Stimulated activated CD8-positive, alpha-beta memory T cell treated with anti-CD3 and anti-CD28 coated beads, Interleukin-2, amount 100 ng/mL, for 48 hours (primary cell): ENCODE measurements at regions not wholly inside any gene's neighbourhood (a gene's known extent, or its start where the extent isn't known, plus 50 kb on each side); places are given as distances from the start of the nearest gene placed in this dataset.

Source experiments
- DNase-seq, 2 donors: peaks; one replicate each; pipeline ENCODE4 v3.0.0-alpha.2; 2020; ENCODE audit warnings: low read depth in 2 of 2

GRCh38 chr10:128897401-128898129 lies 569.5 kb upstream of the MGMT start:
- DNase-seq = no peak

GRCh38 chr10:128898133-128898915 lies 568.7 kb upstream of the MGMT start:
- no peak for DNase-seq

GRCh38 chr10:128898916-128899195 lies 568.2 kb upstream of the MGMT start:
- no peak for DNase-seq

- DNase-seq = no peak
These were observed 566.6 kb upstream of the MGMT start for GRCh38 chr10:128900456-128900855.

GRCh38 chr10:128901236-128901635 lies 565.8 kb upstream of the MGMT start:
- DNase-seq = no peak

GRCh38 chr10:128902031-128902710 lies 564.9 kb upstream of the MGMT start:
- DNase-seq = no peak

- no peak for DNase-seq
These were observed 559.7 kb upstream of the MGMT start for GRCh38 chr10:128907155-128907941.

GRCh38 chr10:128908099-128908498 lies 558.9 kb upstream of the MGMT start:
- DNase-seq = no peak

- no peak for DNase-seq
These were observed 558.5 kb upstream of the MGMT start for GRCh38 chr10:128908499-128908898.

- no peak for DNase-seq
These were observed 554.3 kb upstream of the MGMT start for GRCh38 chr10:128912568-128913311.

- DNase-seq = no peak
These were observed 552.4 kb upstream of the MGMT start for GRCh38 chr10:128914681-128915080.

GRCh38 chr10:128915630-128916029 lies 551.4 kb upstream of the MGMT start:
- no peak for DNase-seq

GRCh38 chr10:128916383-128916782 lies 550.7 kb upstream of the MGMT start:
- no peak for DNase-seq

- DNase-seq = no peak
These were observed 545.5 kb upstream of the MGMT start for GRCh38 chr10:128921389-128922022.

GRCh38 chr10:128922172-128922571 lies 544.9 kb upstream of the MGMT start:
- DNase-seq = no peak

GRCh38 chr10:128922619-128923196 lies 544.3 kb upstream of the MGMT start:
- DNase-seq = no peak

- DNase-seq = no peak
These were observed 542.1 kb upstream of the MGMT start for GRCh38 chr10:128924918-128925317.

- DNase-seq = no peak
These were observed 540.3 kb upstream of the MGMT start for GRCh38 chr10:128926711-128927110.

GRCh38 chr10:128927497-128928161 lies 539.4 kb upstream of the MGMT start:
- no peak for DNase-seq

- no peak for DNase-seq
These were observed 538.7 kb upstream of the MGMT start for GRCh38 chr10:128928231-128928836.
